Sigmoid colon (tissue), 4 donors: ENCODE measurements at regions not wholly inside any gene's neighbourhood (a gene's known extent, or its start where the extent isn't known, plus 50 kb on each side); places are given as distances from the start of the nearest gene placed in this dataset.

Experiments used
- CTCF ChIP-seq, 4 experiments: fragments of 450-650 bp in 3 of 4; fragments of 200-600 bp in 1 of 4; IDR thresholded peaks; one replicate each; pipeline ENCODE4 v1.5.1; 2016 to 2019; ENCODE audit warnings: antibody characterized with exemption in 4 of 4, mild to moderate bottlenecking in 3 of 4, moderate library complexity in 2 of 4
- EP300 ChIP-seq, 4 donors: sonication (generic); formaldehyde crosslinking; IDR thresholded peaks; one replicate each; pipeline ENCODE4 v1.6.1; 2017; ENCODE audit warnings: antibody characterized with exemption in 4 of 4
- POLR2A ChIP-seq, 2 donors: fragments of 450-650 bp; IDR thresholded peaks; one replicate each; pipeline ENCODE4 v1.6.1; 2016; ENCODE audit warnings: antibody characterized with exemption in 2 of 2, mild to moderate bottlenecking in 2 of 2, moderate library complexity in 2 of 2
- POLR2AphosphoS5 ChIP-seq, 4 donors: sonication (generic); formaldehyde crosslinking; IDR thresholded peaks; one replicate each; pipeline ENCODE4 v1.6.1; 2017; ENCODE audit warnings: antibody characterized with exemption in 4 of 4

- TF ChIP-seq CTCF (IDR thresholded peaks at IDR 0.05) (no peak), EP300 (IDR thresholded peaks at IDR 0.05) (no peak), POLR2AphosphoS5 (IDR thresholded peaks at IDR 0.05) (no peak), POLR2A (IDR thresholded peaks at IDR 0.05) (no peak)
Measured at GRCh38 chr18:47526147-47526546, 274.7 kb upstream of the SKOR2 start.
